ENCODE measurements at regions not wholly inside any gene's neighbourhood (a gene's known extent, or its start where the extent isn't known, plus 50 kb on each side); places are given as distances from the start of the nearest gene placed in this dataset.
"Not testable (repeated sequence)": the region's sequence is repeated elsewhere in the genome, so short reads cannot be mapped to it uniquely, and the experiment has no call there.

DNA sequence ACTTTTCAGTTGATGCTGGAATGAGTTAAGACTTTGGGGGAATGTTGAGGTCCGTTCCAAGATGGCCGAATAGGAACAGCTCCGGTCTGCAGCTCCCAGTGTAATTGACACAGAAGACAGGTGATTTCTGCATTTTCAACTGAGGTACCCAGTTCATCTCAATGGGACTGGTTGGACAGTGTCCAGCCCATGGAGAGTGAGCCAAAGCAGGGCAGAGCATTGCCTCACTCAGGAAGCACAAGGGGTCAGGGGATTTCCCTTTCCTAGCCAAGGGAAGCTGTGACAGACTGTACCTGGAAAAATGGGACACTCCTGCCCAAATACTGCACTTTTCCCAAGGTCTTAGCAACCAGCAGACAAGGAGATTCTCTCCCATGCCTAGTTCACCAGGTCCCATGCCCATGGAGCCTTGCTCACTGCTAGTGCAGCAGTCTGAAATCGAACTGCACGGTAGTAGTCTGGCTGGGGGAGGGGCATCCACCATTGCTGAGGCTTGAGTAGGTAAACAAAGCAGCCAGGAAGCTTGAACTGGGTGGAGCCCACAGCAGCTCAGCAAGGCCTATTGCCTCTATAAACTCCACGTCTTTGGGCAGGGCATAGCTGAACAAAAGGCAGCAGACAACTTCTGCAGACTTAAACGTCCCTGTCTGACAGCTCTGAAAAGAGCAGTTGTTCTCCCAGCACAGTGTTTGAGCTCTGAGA is 231.0 kb downstream of the CHIC2 start:
- POLR2A ChIA-PET; H3K36me3 Mint-ChIP-seq (ENCODE audit: low read depth): not testable (repeated sequence)

DNA sequence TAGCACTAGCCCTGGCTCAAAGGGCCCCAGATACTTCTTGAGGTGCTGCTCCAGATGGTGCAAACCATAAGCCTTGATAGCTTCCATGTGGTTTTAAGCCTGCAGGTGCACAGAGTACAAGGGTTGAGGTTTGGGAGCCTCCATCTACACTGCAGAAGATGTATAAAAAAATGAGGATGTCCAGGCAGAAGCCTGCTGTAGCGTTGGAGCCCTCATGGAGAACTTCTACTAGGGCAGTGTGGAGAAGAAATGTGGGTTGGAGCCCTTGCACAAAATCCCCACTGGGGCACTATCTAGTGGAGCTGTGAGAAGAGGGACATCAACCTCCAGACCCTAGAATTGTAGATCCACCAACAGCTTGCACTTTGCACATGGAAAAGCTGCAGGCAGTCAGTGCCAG is 231.9 kb downstream of the CHIC2 start:
- ChIA-PET CTCF (no interaction called here), POLR2A (no interaction called here)
- H3K36me3 Mint-ChIP-seq (ENCODE audit: low read depth): no peaks in the 10 kb centered on the region
- H3K9me3 Mint-ChIP-seq (ENCODE audit: insufficient read depth): peaks cover 10% of the 10 kb centered on the region
- DNase-seq (no peak), ATAC-seq (no peak)
- no peak overlapping the region for H3K27ac Mint-ChIP-seq
- H3K4me1 Mint-ChIP-seq (ENCODE audit: low read depth): no peaks in the 10 kb centered on the region
- H3K27me3 Mint-ChIP-seq (ENCODE audit: low read depth): no peaks in the 10 kb centered on the region
- H3K4me3 Mint-ChIP-seq: no peak overlapping the region

More for the DNA sequence above, 231.0 kb downstream of the CHIC2 start:
- DNase-seq; H3K4me1 Mint-ChIP-seq (ENCODE audit: low read depth); CTCF ChIA-PET; H3K27ac Mint-ChIP-seq; H3K4me3 Mint-ChIP-seq; ATAC-seq; H3K27me3 Mint-ChIP-seq (ENCODE audit: low read depth): not testable (repeated sequence)
- peaks cover 10% of the 10 kb centered on the region for H3K9me3 Mint-ChIP-seq (ENCODE audit: insufficient read depth)

DNA sequence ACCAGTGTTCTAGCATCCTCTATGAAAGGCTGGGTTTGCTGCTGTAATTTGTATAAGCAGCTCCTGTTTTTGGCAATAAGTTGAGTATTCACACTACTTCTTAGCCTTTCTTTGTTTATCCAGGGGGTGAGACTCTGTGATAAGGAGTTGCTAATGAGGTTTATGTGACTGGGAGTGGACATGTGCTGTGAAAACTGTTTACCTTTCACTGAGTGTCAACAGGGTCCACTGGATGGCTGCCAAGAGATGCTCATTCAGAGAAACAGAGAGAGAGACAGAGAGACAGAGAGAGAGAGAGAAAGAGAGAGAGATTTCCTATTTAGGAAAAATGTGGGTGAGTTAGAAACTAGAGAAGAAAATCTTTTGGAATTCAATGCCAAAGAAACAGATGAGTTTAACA is 233.9 kb downstream of the CHIC2 start:
- Mint-ChIP-seq H3K27ac (no peak overlapping the region), H3K4me3 (no peak overlapping the region), H3K4me1 (ENCODE audit: low read depth) (no peaks in the 10 kb centered on the region), H3K27me3 (ENCODE audit: low read depth) (no peaks in the 10 kb centered on the region), H3K9me3 (ENCODE audit: insufficient read depth) (peaks cover 10% of the 10 kb centered on the region), H3K36me3 (ENCODE audit: low read depth) (no peaks in the 10 kb centered on the region)
- no peak for ATAC-seq
- POLR2A ChIA-PET: no interaction called here
- no peak for DNase-seq
- CTCF ChIA-PET: no interaction called here

DNA sequence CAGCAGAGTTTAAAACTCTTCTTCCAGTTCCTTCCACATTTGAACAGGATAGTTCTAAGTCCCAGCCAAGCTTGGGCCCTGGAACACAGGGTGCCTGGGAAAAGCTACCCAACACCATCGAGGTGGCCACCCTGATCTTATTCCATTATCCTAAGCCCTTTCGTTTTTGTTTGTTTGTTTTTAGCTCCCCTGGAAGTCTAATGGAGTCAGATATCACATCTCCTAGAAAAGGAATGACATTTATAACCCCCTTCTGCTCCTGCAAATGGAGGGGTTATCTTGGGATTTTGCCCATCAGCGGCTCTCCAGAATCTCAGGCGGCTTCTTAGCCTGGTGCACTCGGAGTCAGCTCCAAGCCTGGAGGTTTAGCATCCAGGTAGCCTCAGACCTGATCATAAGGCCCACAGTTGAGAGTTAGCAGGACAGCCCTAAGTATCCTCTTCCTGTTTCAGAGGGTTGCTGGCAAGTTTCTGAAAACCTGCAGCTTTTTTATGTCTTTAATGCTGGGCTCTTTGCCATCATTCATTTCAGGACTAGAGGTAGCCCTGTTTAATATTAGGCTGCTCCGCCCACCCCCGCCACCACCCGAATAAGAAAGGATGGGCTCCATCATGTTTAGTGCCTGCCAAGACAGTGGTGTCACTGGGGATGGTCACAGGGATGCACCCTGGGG is 230.0 kb upstream of the LNX1 start:
- H3K27me3 Mint-ChIP-seq (ENCODE audit: low read depth): no peaks in the 10 kb centered on the region
- H3K27ac Mint-ChIP-seq: no peak overlapping the region
- DNase-seq (no peak), ATAC-seq (no peak)
- no peaks in the 10 kb centered on the region for H3K4me1 Mint-ChIP-seq (ENCODE audit: low read depth)
- no peaks in the 10 kb centered on the region for H3K36me3 Mint-ChIP-seq (ENCODE audit: low read depth)
- CTCF ChIA-PET: no interaction called here
- no peak overlapping the region for H3K4me3 Mint-ChIP-seq
- H3K9me3 Mint-ChIP-seq (ENCODE audit: insufficient read depth): no peaks in the 10 kb centered on the region
- POLR2A ChIA-PET: no interaction called here

DNA sequence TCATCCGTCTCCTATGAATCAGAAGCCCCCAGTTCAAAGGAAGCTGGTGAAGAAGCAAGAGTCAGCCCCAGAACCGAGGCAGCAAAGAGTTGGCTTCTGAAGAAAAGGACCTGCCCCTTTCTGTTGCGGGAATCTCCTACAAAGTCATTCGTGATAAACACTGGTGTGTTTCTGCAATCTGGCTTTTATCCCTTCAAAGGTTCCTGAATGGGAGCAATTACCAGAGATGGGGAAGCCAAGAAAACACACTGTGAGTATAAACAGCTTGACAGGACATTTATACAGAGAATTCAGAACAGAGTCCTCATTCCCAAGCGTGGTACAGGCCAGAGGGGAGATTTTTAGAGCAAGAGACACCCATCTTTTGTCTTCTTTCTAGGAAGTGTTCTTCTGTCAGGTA is 226.8 kb upstream of the LNX1 start:
- DNase-seq (no peak), ATAC-seq (no peak)
- Mint-ChIP-seq H3K9me3 (ENCODE audit: insufficient read depth) (no peaks in the 10 kb centered on the region), H3K4me3 (no peak overlapping the region), H3K27ac (no peak overlapping the region), H3K27me3 (ENCODE audit: low read depth) (no peaks in the 10 kb centered on the region), H3K4me1 (ENCODE audit: low read depth) (no peaks in the 10 kb centered on the region), H3K36me3 (ENCODE audit: low read depth) (no peaks in the 10 kb centered on the region)
- CTCF ChIA-PET: no interaction called here
- POLR2A ChIA-PET: no interaction called here

DNA sequence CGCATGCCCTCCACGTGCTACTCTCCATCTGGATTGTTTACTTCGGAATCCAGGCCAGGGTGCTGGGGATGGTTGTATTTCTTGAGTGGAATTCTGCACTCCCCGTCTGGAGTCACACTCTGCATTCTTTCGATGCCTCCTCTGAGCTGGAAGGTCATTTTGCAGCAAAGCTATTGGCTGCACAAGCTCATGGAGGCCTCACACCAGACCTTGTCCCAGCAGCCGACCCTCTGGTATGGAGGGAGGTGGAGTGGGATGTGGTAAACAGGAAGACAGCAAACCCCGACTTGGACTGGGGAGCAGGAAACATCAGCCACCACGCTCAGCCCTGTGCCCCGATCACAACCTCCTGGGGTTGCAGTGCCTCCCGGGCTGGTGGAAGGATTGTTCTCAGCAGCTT is 225.3 kb upstream of the LNX1 start:
- Mint-ChIP-seq H3K27me3 (ENCODE audit: low read depth) (no peaks in the 10 kb centered on the region), H3K27ac (no peak overlapping the region), H3K4me3 (no peak overlapping the region), H3K4me1 (ENCODE audit: low read depth) (no peaks in the 10 kb centered on the region), H3K9me3 (ENCODE audit: insufficient read depth) (no peaks in the 10 kb centered on the region), H3K36me3 (ENCODE audit: low read depth) (no peaks in the 10 kb centered on the region)
- ATAC-seq (no peak), DNase-seq (no peak)
- POLR2A ChIA-PET: no interaction called here
- CTCF ChIA-PET: no interaction called here

DNA sequence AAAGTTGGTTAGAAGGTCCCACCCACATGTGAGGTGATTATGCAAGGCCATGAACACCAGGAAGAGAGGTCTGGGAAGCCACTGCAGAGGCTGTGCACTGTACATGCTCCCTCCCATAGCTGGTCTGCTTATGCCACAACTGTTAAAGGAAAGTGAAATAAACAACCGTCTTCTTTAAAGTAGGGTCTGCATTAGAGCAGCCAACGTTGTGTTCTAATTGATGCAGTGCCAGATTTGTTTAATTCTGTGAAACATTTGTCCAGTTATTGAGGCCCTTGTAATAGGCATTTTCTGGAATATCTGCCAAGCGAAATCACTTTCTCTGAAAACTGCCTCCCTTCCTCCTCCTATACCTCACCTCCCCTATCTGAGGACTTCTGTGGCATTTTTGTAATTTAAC is 224.0 kb upstream of the LNX1 start:
- Mint-ChIP-seq H3K27me3 (ENCODE audit: low read depth) (no peaks in the 10 kb centered on the region), H3K27ac (no peak overlapping the region), H3K9me3 (ENCODE audit: insufficient read depth) (no peaks in the 10 kb centered on the region), H3K4me3 (no peak overlapping the region), H3K4me1 (ENCODE audit: low read depth) (no peaks in the 10 kb centered on the region), H3K36me3 (ENCODE audit: low read depth) (no peaks in the 10 kb centered on the region)
- POLR2A ChIA-PET: no interaction called here
- ATAC-seq: no peak
- no peak for DNase-seq
- CTCF ChIA-PET: no interaction called here

DNA sequence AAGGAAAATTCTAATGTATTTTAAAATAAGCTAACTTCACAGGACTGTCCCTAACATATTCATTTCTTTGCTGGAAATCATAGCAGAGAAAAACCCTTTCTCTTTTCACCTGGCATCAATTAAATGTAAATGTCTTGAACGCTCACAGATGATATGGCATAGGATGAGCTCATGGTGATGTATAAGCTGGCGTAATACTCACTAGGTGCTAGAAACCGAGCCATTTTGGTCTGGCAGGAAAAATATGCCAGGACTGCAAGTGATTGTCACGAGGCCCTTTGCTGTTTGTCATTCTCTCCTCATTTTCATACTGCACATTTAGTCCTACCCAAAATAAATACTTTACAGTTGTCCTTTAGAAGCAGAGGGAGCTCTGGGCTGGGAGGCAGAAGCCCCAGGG is 222.7 kb upstream of the LNX1 start:
- no peaks in the 10 kb centered on the region for H3K9me3 Mint-ChIP-seq (ENCODE audit: insufficient read depth)
- no peaks in the 10 kb centered on the region for H3K4me1 Mint-ChIP-seq (ENCODE audit: low read depth)
- H3K4me3 Mint-ChIP-seq: no peak overlapping the region
- H3K27me3 Mint-ChIP-seq (ENCODE audit: low read depth): no peaks in the 10 kb centered on the region
- ChIA-PET POLR2A (interaction anchor here (0.5 kb wide), 1 partner anchor 49 kb away, joined by 3 read pairs; no protein-coding TSS in a partner anchor), CTCF (no interaction called here)
- ATAC-seq (no peak), DNase-seq (no peak)
- H3K27ac Mint-ChIP-seq: no peak overlapping the region
- no peaks in the 10 kb centered on the region for H3K36me3 Mint-ChIP-seq (ENCODE audit: low read depth)

DNA sequence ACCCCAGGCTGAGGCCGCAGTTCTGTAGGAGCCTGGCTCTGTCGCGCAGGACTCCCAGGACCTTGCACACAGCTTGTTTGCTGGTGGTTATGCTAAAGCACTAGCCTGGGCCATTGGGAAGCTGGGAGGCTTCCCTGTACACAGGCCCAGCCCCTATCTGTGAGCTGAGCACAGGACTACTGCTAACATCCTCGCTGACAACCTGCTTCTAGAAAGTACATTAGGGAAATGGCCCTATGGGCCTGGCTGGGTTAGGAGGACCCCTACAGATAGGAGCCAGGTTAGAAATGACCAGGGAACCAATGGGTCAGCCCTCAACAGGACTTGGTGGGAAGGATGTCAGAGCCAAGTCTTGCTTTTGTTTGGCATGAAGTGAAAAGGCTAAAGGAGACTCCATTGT is 219.4 kb upstream of the LNX1 start:
- H3K4me3 Mint-ChIP-seq: no peak overlapping the region
- no peaks in the 10 kb centered on the region for H3K36me3 Mint-ChIP-seq (ENCODE audit: low read depth)
- no peaks in the 10 kb centered on the region for H3K27me3 Mint-ChIP-seq (ENCODE audit: low read depth)
- no peaks in the 10 kb centered on the region for H3K9me3 Mint-ChIP-seq (ENCODE audit: insufficient read depth)
- POLR2A ChIA-PET: no interaction called here
- no peak overlapping the region for H3K27ac Mint-ChIP-seq
- DNase-seq: no peak
- H3K4me1 Mint-ChIP-seq (ENCODE audit: low read depth): no peaks in the 10 kb centered on the region
- no peak for ATAC-seq
- CTCF ChIA-PET: no interaction called here

DNA sequence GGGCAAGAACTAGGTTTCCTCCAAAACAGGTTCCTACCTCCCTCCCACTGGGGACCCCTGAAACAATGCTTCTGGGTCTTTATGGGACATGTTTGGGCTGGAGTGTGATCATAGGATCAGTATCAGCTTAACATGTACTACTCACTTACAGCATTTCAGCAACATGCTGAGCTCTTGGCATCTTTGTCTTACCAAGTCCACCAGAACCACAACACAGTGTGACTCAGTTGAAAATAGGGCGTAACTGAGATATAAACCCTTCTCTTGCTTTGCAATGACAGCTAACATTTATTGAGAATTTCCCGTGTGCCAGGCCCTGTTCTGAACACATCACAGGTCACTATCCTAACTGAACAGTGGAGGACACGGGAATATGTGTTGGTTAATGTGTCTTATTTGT is 218.5 kb upstream of the LNX1 start:
- POLR2A ChIA-PET: no interaction called here
- Mint-ChIP-seq H3K4me1 (ENCODE audit: low read depth) (no peaks in the 10 kb centered on the region), H3K27ac (no peak overlapping the region), H3K27me3 (ENCODE audit: low read depth) (no peaks in the 10 kb centered on the region), H3K9me3 (ENCODE audit: insufficient read depth) (no peaks in the 10 kb centered on the region), H3K36me3 (ENCODE audit: low read depth) (no peaks in the 10 kb centered on the region), H3K4me3 (no peak overlapping the region)
- CTCF ChIA-PET: no interaction called here
- no peak for ATAC-seq
- DNase-seq: no peak

DNA sequence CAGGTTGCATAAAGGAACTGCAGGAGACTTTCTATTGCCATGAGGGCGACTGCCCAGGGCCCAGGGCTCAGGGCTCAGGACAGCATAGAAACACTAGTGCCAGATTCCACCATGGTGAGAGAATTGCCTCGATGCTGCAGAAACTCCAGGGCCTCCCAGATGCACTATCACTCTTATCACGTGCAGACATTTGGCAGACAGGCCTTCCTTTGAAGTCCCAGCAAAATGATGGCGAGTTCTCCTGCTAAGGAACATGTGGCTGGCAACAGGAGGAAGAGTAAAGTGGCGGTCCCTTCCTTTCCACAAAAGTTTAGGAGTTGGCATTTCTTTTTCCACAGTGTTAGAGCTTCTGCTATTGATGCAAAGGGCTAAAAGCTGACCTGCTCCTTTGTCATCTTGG is 214.0 kb upstream of the LNX1 start:
- no peak overlapping the region for H3K4me3 Mint-ChIP-seq
- no peak for DNase-seq
- ChIA-PET CTCF (interaction anchor here (1.6 kb wide), 1 partner anchor 790 kb away, joined by 4 read pairs; no protein-coding TSS in a partner anchor), POLR2A (no interaction called here)
- H3K36me3 Mint-ChIP-seq (ENCODE audit: low read depth): no peaks in the 10 kb centered on the region
- no peak overlapping the region for H3K27ac Mint-ChIP-seq
- no peaks in the 10 kb centered on the region for H3K27me3 Mint-ChIP-seq (ENCODE audit: low read depth)
- no peaks in the 10 kb centered on the region for H3K4me1 Mint-ChIP-seq (ENCODE audit: low read depth)
- H3K9me3 Mint-ChIP-seq (ENCODE audit: insufficient read depth): no peaks in the 10 kb centered on the region
- ATAC-seq: no peak

DNA sequence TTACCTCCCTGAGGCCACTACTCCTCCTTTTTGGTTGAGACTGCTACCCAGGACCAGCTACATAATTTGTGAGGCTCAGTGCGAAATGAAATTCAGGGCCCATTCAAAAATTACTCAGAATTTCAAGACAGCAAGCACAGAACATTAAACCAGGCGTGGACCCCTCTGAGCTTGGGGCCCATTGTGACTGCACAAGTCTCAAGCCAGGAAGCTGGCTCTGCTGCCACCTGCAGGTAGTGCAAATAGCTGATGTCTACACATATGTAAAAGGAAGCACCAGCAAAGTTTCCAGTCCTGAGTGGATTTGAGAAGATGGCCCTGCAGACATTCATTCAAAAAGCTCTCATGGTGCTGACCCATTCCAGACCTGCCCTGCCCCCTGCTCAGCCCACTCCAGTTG is 213.4 kb upstream of the LNX1 start:
- no peak overlapping the region for H3K27ac Mint-ChIP-seq
- H3K27me3 Mint-ChIP-seq (ENCODE audit: low read depth): no peaks in the 10 kb centered on the region
- no peaks in the 10 kb centered on the region for H3K36me3 Mint-ChIP-seq (ENCODE audit: low read depth)
- H3K4me1 Mint-ChIP-seq (ENCODE audit: low read depth): no peaks in the 10 kb centered on the region
- DNase-seq (peak; percentile 30), ATAC-seq (no peak)
- H3K9me3 Mint-ChIP-seq (ENCODE audit: insufficient read depth): no peaks in the 10 kb centered on the region
- no peak overlapping the region for H3K4me3 Mint-ChIP-seq
- POLR2A ChIA-PET: no interaction called here
- CTCF ChIA-PET: interaction anchor here (1.2 to 1.6 kb wide), 2 partner anchors 421 to 790 kb away, joined by 3 to 4 read pairs; no protein-coding TSS in a partner anchor

DNA sequence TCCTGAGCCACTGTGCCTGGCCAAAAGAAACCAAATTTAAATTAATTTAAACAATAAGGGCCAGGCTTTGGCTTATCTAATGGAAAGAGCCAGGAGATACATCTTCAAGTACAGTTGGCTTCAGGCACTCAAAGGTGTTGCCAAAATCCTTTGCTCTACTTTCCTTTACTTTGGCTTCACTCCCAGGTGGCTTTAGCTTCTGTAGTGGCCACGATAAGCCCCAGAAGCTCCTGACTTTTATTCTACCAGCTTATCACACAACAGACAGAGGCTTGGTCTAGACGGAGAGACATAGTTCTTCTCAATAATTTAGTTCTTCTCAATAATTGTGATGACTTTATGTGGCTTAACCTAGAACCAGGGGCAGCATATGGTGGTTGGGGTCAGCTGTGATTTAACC is 211.2 kb upstream of the LNX1 start:
- POLR2A ChIA-PET: no interaction called here
- Mint-ChIP-seq H3K4me3 (no peak overlapping the region), H3K27me3 (ENCODE audit: low read depth) (no peaks in the 10 kb centered on the region), H3K36me3 (ENCODE audit: low read depth) (no peaks in the 10 kb centered on the region), H3K4me1 (ENCODE audit: low read depth) (no peaks in the 10 kb centered on the region), H3K27ac (no peak overlapping the region), H3K9me3 (ENCODE audit: insufficient read depth) (no peaks in the 10 kb centered on the region)
- CTCF ChIA-PET: no interaction called here
- DNase-seq (no peak), ATAC-seq (no peak)
